GM23338 (cell line): ENCODE measurements at regions not wholly inside any gene's neighbourhood (a gene's known extent, or its start where the extent isn't known, plus 50 kb on each side); places are given as distances from the start of the nearest gene placed in this dataset.

Source experiments
- CREB1 ChIP-seq: fragments of 250-450 bp; sonication (Bioruptor Pico); IDR thresholded peaks from 2 replicates; pipeline ENCODE4 v1.5.0; 2020; ENCODE audit warnings: low read depth, mild to moderate bottlenecking, moderate library complexity
- EZH2 ChIP-seq: fragments of 200-600 bp; sonication (generic); IDR thresholded peaks from one replicate; pipeline ENCODE4 v1.8.0; 2017; ENCODE audit warnings: antibody characterized with exemption, mild to moderate bottlenecking, low read depth; ENCODE audit not compliant: unreplicated experiment
- EZH2phosphoT487 ChIP-seq: fragments of 200-600 bp; sonication (generic); IDR thresholded peaks from one replicate; pipeline ENCODE4 v1.8.1; 2018; ENCODE audit warnings: antibody characterized with exemption; ENCODE audit not compliant: unreplicated experiment
- JUNB ChIP-seq: IDR thresholded peaks from one replicate; pipeline ENCODE4 v1.6.1; 2016; ENCODE audit warnings: antibody characterized with exemption; ENCODE audit not compliant: unreplicated experiment
- POLR2AphosphoS5 ChIP-seq: IDR thresholded peaks from 2 replicates; pipeline ENCODE4 v1.6.1; 2016; ENCODE audit warnings: antibody characterized with exemption, low read depth
- STAT1 ChIP-seq: IDR thresholded peaks from one replicate; pipeline ENCODE4 v1.6.1; 2016; ENCODE audit warnings: antibody characterized with exemption; ENCODE audit not compliant: unreplicated experiment
- ZNF114 ChIP-seq: fragments of 250-450 bp; sonication (Bioruptor Pico); IDR thresholded peaks from 2 replicates; pipeline ENCODE4 v1.5.0; 2020; ENCODE audit warnings: mild to moderate bottlenecking, moderate library complexity
- ZNF331 ChIP-seq: fragments of 250-450 bp; sonication (Bioruptor Pico); IDR thresholded peaks from 2 replicates; pipeline ENCODE4 v1.5.0; 2020; ENCODE audit warnings: low read depth, mild to moderate bottlenecking, moderate library complexity
- TF ChIP-seq, protein P1 (sequence below), 2 experiments: fragments of 200-600 bp in 1 of 2; sonication (generic) in 1 of 2; conservative IDR thresholded peaks; 2 replicates each; pipeline versions ENCODE4 v1.5.1 to v1.6.1; 2016 to 2017; ENCODE audit warnings: antibody characterized with exemption in 2 of 2, low read depth in 2 of 2, mild to moderate bottlenecking in 2 of 2, moderate library complexity in 1 of 2
- TF ChIP-seq, protein P2 (sequence below): IDR thresholded peaks from one replicate; pipeline ENCODE4 v1.6.1; 2018; ENCODE audit warnings: antibody characterized with exemption; ENCODE audit not compliant: unreplicated experiment
- TF ChIP-seq, protein P3 (sequence below): fragments of 250-450 bp; sonication (Bioruptor Pico); IDR thresholded peaks from 2 replicates; pipeline ENCODE4 v1.5.0; 2020; ENCODE audit warnings: mild to moderate bottlenecking, moderate library complexity

DNA sequence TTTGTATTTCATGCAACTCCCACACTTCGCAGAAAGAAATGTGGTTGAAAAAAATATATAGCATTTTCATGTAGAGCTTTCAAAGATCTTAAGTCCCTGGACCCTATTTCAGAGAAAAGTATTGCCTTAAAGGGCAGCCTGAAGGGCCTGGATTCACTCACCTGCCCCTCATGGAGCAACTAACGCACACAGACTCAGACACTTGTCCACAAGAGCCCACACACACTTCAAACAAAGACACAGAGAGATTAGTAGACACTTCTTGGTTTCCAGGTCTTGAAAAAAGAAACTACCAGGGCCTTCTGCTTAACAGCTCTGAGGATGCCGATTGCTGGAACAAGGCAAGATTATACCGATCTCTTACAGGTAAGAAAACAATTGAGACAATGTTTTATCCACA, 122.2 kb downstream of the ZBTB18 start:
- TF ChIP-seq, protein P1, sequence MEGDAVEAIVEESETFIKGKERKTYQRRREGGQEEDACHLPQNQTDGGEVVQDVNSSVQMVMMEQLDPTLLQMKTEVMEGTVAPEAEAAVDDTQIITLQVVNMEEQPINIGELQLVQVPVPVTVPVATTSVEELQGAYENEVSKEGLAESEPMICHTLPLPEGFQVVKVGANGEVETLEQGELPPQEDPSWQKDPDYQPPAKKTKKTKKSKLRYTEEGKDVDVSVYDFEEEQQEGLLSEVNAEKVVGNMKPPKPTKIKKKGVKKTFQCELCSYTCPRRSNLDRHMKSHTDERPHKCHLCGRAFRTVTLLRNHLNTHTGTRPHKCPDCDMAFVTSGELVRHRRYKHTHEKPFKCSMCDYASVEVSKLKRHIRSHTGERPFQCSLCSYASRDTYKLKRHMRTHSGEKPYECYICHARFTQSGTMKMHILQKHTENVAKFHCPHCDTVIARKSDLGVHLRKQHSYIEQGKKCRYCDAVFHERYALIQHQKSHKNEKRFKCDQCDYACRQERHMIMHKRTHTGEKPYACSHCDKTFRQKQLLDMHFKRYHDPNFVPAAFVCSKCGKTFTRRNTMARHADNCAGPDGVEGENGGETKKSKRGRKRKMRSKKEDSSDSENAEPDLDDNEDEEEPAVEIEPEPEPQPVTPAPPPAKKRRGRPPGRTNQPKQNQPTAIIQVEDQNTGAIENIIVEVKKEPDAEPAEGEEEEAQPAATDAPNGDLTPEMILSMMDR (conservative IDR thresholded peaks at IDR 0.05; ENCODE audit: low read depth in 2 of 2) = no peak
- TF ChIP-seq, protein P2, sequence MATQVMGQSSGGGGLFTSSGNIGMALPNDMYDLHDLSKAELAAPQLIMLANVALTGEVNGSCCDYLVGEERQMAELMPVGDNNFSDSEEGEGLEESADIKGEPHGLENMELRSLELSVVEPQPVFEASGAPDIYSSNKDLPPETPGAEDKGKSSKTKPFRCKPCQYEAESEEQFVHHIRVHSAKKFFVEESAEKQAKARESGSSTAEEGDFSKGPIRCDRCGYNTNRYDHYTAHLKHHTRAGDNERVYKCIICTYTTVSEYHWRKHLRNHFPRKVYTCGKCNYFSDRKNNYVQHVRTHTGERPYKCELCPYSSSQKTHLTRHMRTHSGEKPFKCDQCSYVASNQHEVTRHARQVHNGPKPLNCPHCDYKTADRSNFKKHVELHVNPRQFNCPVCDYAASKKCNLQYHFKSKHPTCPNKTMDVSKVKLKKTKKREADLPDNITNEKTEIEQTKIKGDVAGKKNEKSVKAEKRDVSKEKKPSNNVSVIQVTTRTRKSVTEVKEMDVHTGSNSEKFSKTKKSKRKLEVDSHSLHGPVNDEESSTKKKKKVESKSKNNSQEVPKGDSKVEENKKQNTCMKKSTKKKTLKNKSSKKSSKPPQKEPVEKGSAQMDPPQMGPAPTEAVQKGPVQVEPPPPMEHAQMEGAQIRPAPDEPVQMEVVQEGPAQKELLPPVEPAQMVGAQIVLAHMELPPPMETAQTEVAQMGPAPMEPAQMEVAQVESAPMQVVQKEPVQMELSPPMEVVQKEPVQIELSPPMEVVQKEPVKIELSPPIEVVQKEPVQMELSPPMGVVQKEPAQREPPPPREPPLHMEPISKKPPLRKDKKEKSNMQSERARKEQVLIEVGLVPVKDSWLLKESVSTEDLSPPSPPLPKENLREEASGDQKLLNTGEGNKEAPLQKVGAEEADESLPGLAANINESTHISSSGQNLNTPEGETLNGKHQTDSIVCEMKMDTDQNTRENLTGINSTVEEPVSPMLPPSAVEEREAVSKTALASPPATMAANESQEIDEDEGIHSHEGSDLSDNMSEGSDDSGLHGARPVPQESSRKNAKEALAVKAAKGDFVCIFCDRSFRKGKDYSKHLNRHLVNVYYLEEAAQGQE = no peak
- no peak for TF ChIP-seq EZH2phosphoT487
- no peak for TF ChIP-seq JUNB
- no peak for TF ChIP-seq POLR2AphosphoS5
- no peak for TF ChIP-seq STAT1
- no peak for TF ChIP-seq EZH2
- TF ChIP-seq CREB1 (CRISPR knock-in tag) = no peak
- no peak for TF ChIP-seq ZNF114
- TF ChIP-seq ZNF331 = no peak
- TF ChIP-seq, protein P3, sequence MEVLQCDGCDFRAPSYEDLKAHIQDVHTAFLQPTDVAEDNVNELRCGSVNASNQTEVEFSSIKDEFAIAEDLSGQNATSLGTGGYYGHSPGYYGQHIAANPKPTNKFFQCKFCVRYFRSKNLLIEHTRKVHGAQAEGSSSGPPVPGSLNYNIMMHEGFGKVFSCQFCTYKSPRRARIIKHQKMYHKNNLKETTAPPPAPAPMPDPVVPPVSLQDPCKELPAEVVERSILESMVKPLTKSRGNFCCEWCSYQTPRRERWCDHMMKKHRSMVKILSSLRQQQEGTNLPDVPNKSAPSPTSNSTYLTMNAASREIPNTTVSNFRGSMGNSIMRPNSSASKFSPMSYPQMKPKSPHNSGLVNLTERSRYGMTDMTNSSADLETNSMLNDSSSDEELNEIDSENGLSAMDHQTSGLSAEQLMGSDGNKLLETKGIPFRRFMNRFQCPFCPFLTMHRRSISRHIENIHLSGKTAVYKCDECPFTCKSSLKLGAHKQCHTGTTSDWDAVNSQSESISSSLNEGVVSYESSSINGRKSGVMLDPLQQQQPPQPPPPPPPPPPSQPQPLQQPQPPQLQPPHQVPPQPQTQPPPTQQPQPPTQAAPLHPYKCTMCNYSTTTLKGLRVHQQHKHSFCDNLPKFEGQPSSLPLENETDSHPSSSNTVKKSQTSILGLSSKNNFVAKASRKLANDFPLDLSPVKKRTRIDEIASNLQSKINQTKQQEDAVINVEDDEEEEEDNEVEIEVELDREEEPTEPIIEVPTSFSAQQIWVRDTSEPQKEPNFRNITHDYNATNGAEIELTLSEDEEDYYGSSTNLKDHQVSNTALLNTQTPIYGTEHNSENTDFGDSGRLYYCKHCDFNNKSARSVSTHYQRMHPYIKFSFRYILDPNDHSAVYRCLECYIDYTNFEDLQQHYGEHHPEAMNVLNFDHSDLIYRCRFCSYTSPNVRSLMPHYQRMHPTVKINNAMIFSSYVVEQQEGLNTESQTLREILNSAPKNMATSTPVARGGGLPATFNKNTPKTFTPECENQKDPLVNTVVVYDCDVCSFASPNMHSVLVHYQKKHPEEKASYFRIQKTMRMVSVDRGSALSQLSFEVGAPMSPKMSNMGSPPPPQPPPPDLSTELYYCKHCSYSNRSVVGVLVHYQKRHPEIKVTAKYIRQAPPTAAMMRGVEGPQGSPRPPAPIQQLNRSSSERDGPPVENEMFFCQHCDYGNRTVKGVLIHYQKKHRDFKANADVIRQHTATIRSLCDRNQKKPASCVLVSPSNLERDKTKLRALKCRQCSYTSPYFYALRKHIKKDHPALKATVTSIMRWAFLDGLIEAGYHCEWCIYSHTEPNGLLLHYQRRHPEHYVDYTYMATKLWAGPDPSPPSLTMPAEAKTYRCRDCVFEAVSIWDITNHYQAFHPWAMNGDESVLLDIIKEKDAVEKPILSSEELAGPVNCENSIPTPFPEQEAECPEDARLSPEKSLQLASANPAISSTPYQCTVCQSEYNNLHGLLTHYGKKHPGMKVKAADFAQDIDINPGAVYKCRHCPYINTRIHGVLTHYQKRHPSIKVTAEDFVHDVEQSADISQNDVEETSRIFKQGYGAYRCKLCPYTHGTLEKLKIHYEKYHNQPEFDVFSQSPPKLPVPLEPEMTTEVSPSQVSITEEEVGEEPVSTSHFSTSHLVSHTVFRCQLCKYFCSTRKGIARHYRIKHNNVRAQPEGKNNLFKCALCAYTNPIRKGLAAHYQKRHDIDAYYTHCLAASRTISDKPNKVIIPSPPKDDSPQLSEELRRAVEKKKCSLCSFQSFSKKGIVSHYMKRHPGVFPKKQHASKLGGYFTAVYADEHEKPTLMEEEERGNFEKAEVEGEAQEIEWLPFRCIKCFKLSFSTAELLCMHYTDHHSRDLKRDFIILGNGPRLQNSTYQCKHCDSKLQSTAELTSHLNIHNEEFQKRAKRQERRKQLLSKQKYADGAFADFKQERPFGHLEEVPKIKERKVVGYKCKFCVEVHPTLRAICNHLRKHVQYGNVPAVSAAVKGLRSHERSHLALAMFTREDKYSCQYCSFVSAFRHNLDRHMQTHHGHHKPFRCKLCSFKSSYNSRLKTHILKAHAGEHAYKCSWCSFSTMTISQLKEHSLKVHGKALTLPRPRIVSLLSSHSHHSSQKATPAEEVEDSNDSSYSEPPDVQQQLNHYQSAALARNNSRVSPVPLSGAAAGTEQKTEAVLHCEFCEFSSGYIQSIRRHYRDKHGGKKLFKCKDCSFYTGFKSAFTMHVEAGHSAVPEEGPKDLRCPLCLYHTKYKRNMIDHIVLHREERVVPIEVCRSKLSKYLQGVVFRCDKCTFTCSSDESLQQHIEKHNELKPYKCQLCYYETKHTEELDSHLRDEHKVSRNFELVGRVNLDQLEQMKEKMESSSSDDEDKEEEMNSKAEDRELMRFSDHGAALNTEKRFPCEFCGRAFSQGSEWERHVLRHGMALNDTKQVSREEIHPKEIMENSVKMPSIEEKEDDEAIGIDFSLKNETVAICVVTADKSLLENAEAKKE (CRISPR knock-in tag) = no peak
